ENCODE measurements at regions not wholly inside any gene's neighbourhood (a gene's known extent, or its start where the extent isn't known, plus 50 kb on each side); places are given as distances from the start of the nearest gene placed in this dataset.

DNA sequence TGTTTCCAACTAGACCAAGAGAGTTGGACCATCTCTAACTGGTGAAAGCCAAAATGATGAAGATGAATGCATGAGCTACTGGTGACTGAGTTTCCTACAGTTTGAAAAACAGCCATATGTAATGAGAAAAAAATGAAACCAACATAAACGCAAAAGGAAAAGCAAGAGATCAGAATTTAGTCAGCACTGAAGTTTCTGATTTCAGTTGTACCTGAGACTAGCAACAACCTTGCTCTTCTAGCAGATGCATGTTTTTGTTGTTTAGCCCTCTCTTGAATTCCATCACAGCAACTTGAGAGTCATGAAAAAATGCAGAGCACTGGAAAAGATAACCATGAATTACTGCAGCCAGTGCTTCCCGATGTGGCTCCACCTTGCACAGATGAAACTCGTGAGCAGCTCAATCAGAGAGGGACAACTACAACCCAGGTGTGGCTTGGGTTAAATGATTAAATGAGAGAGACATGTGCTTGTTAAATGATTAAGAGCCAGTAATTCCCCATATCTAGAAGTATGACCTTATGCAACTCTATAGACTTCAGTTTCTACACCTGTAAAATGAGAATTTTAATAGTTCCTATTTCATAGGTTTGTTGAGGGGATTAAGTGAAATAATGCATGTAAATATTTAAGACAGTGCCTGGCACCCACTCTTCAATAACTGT is 104.8 kb downstream of the ELOVL4 start:
- TF ChIP-seq, protein P1, sequence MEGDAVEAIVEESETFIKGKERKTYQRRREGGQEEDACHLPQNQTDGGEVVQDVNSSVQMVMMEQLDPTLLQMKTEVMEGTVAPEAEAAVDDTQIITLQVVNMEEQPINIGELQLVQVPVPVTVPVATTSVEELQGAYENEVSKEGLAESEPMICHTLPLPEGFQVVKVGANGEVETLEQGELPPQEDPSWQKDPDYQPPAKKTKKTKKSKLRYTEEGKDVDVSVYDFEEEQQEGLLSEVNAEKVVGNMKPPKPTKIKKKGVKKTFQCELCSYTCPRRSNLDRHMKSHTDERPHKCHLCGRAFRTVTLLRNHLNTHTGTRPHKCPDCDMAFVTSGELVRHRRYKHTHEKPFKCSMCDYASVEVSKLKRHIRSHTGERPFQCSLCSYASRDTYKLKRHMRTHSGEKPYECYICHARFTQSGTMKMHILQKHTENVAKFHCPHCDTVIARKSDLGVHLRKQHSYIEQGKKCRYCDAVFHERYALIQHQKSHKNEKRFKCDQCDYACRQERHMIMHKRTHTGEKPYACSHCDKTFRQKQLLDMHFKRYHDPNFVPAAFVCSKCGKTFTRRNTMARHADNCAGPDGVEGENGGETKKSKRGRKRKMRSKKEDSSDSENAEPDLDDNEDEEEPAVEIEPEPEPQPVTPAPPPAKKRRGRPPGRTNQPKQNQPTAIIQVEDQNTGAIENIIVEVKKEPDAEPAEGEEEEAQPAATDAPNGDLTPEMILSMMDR (IDR thresholded peaks at IDR 0.05; ENCODE audit: extremely low read depth in 1 of 2, insufficient read depth in 1 of 2, low read depth in 1 of 2, low read length in 2 of 2) = no peak
- TF ChIP-seq GATA2 (IDR thresholded peaks at IDR 0.05; ENCODE audit: insufficient read depth, insufficient read length, low read depth, low read length) = no peak
- TF ChIP-seq FOS (IDR thresholded peaks at IDR 0.05; ENCODE audit: borderline replicate concordance, insufficient read depth, low read length) = no peak
- TF ChIP-seq POLR2AphosphoS5 (IDR thresholded peaks at IDR 0.05; ENCODE audit: insufficient read depth, low read depth, low read length) = no peak
- no peak for TF ChIP-seq JUN (IDR thresholded peaks at IDR 0.05; ENCODE audit: borderline replicate concordance, insufficient read depth, insufficient read length, low read depth)
- Histone ChIP-seq H3K4me2 (ENCODE audit: insufficient read depth, low read length) (no peak overlapping the region), H3K4me3 (replicated peaks in 1 of 3; ENCODE audit: insufficient read depth in 1 of 3, low read depth in 1 of 3, low read length in 3 of 3) (no peak overlapping the region), H3K27me3 (ENCODE audit: control insufficient read depth in 2 of 2, insufficient read depth in 2 of 2, low read length in 2 of 2) (peaks cover 0 to 3% of the 10 kb centered on the region in 2 experiments), H2AFZ (ENCODE audit: low read depth, low read length) (no peak overlapping the region), H3K79me2 (ENCODE audit: control insufficient read depth, insufficient read depth, low read length) (no peaks in the 10 kb centered on the region), H4K20me1 (replicated peaks; ENCODE audit: control insufficient read depth, extremely low read depth, insufficient read depth, low read length) (no peaks in the 10 kb centered on the region), H3K9me1 (replicated peaks; ENCODE audit: control insufficient read depth, extremely low read depth, insufficient read depth, low read length) (no peaks in the 10 kb centered on the region), H3K36me3 (ENCODE audit: control insufficient read depth in 2 of 2, extremely low read depth in 1 of 2, insufficient read depth in 2 of 2, low read length in 2 of 2) (no peaks in the 10 kb centered on the region), H3K27ac (ENCODE audit: insufficient read depth, low read depth, low read length) (no peak overlapping the region), H3K4me1 (ENCODE audit: control insufficient read depth, extremely low read depth, insufficient read depth, low read length) (no peaks in the 10 kb centered on the region), H3K9ac (replicated peaks; ENCODE audit: extremely low read depth, insufficient read depth, low read length) (no peak overlapping the region), H3K9me3 (replicated peaks; ENCODE audit: control insufficient read depth, insufficient read depth, low read length) (no peaks in the 10 kb centered on the region)
- FAIRE-seq = no peak
- dilution Hi-C loops (cut with MboI; ENCODE audit: extremely low pct_ligation_motif_present, low sequenced_read_pairs) (no loop called here), intact Hi-C loops (cut with micrococcal nuclease) (no loop called here)
- ChIA-PET POLR2A (no interaction called here), CTCF (interaction anchor here (1.2 to 1.7 kb wide), 2 partner anchors 26 to 64 kb away, joined by 3 to 13 read pairs; no protein-coding TSS in a partner anchor)
- no TSS peak for BruUV-seq (replicated peaks)
- DNase-seq (ENCODE audit: low read depth, low spot score) = no peak

Data from endothelial cell of umbilical vein (primary cell).